T-cell (primary cell): ENCODE measurements at regions not wholly inside any gene's neighbourhood (a gene's known extent, or its start where the extent isn't known, plus 50 kb on each side); places are given as distances from the start of the nearest gene placed in this dataset.

Experiments used
- ATAC-seq, 4 experiments: fragments of 200-7000 bp in 3 of 4; fragments of 150-1000 bp in 1 of 4; cut with Tn5 transposase; replicated peaks in 1 of 4; 1 replicate in 3 of 4; 2 replicates in 1 of 4; pipeline ENCODE4 v1.10.0; 2021; ENCODE audit warnings: moderate library complexity in 3 of 4, mild to moderate bottlenecking in 2 of 4, moderate number of reproducible peaks in 1 of 4
- CTCF ChIA-PET, 2 donors: fragments of 300-600 bp; sonication (Branson Sonifier 250); formaldehyde crosslinking; loops; one replicate each; lab custom pipeline; 2022; ENCODE audit warnings: antibody characterized with exemption in 2 of 2; lab: Charles Lee
- POLR2A ChIA-PET, 2 donors: fragments of 300-600 bp; sonication (Branson Sonifier 250); formaldehyde crosslinking; loops; one replicate each; lab custom pipeline; 2022; ENCODE audit warnings: antibody characterized with exemption in 2 of 2; lab: Charles Lee
- DNase-seq, 35 experiments: peaks; one replicate each; pipeline versions ENCODE4 v3.0.0 to v3.0.0-alpha.2; 2013 to 2023
- H3K27ac ChIP-seq: one replicate; pipeline ENCODE4 v1.5.1; 2013; ENCODE audit warnings: low read length
- H3K27me3 ChIP-seq, 2 experiments: replicated peaks in 1 of 2; 1 replicate in 1 of 2; 2 replicates in 1 of 2; pipeline versions ENCODE4 v1.6.1 to v1.7.0; 2013; ENCODE audit warnings: low read length in 1 of 2, mixed read lengths in 1 of 2; ENCODE audit not compliant: control insufficient read depth in 2 of 2, insufficient read depth in 2 of 2; ENCODE audit errors: extremely low read depth in 1 of 2
- H3K36me3 ChIP-seq, 2 donors: 1 replicate in 1 of 2; 2 replicates in 1 of 2; pipeline versions ENCODE4 v1.6.1 to v1.7.0; 2013; ENCODE audit warnings: low read length in 1 of 2; ENCODE audit not compliant: control insufficient read depth in 2 of 2, insufficient read depth in 1 of 2; ENCODE audit errors: extremely low read depth in 1 of 2
- H3K4me1 ChIP-seq, 2 experiments: 1 replicate in 1 of 2; 2 replicates in 1 of 2; pipeline versions ENCODE4 v1.6.1 to v1.7.0; 2013; ENCODE audit warnings: low read length in 2 of 2, mixed read lengths in 1 of 2; ENCODE audit not compliant: insufficient read depth in 2 of 2, control insufficient read depth in 1 of 2; ENCODE audit errors: extremely low read depth in 1 of 2
- H3K4me3 ChIP-seq, 2 donors: 1 replicate in 1 of 2; 2 replicates in 1 of 2; pipeline versions ENCODE4 v1.5.1 to v1.7.0; 2013; ENCODE audit warnings: mild to moderate bottlenecking in 2 of 2, low read length in 1 of 2, moderate library complexity in 1 of 2; ENCODE audit not compliant: control insufficient read depth in 1 of 2; ENCODE audit errors: extremely low read depth in 1 of 2
- H3K9me3 ChIP-seq: 2 replicates; pipeline ENCODE4 v1.7.0; 2013
- H3K27ac Mint-ChIP-seq, 2 donors: one replicate each; pipeline ENCODE4 v1.8.0; 2020 to 2021; ENCODE audit warnings: mild to moderate bottlenecking in 2 of 2, mixed read lengths in 2 of 2
- H3K27me3 Mint-ChIP-seq, 2 donors: one replicate each; pipeline ENCODE4 v1.8.0; 2021 to 2022; ENCODE audit warnings: mixed read lengths in 2 of 2
- H3K36me3 Mint-ChIP-seq: one replicate; pipeline ENCODE4 v1.8.0; 2021; ENCODE audit warnings: mixed read lengths
- H3K4me1 Mint-ChIP-seq, 3 donors: one replicate each; pipeline ENCODE4 v1.8.0; 2020 to 2022; ENCODE audit warnings: mixed read lengths in 3 of 3, mild to moderate bottlenecking in 1 of 3
- H3K4me3 Mint-ChIP-seq, 3 donors: one replicate each; pipeline ENCODE4 v1.8.0; 2020 to 2022; ENCODE audit warnings: mild to moderate bottlenecking in 3 of 3, mixed read lengths in 3 of 3, moderate library complexity in 3 of 3
- H3K9me3 Mint-ChIP-seq, 3 donors: one replicate each; pipeline ENCODE4 v1.8.0; 2020 to 2022; ENCODE audit warnings: mixed read lengths in 3 of 3
- WGBS: methylation state at CpG from one replicate; pipeline ENCODE4 v1.1.5; 2013; ENCODE audit warnings: missing lambda C conversion rate; ENCODE audit not compliant: insufficient coverage; 5-methylcytosine and 5-hydroxymethylcytosine counted together

DNA sequence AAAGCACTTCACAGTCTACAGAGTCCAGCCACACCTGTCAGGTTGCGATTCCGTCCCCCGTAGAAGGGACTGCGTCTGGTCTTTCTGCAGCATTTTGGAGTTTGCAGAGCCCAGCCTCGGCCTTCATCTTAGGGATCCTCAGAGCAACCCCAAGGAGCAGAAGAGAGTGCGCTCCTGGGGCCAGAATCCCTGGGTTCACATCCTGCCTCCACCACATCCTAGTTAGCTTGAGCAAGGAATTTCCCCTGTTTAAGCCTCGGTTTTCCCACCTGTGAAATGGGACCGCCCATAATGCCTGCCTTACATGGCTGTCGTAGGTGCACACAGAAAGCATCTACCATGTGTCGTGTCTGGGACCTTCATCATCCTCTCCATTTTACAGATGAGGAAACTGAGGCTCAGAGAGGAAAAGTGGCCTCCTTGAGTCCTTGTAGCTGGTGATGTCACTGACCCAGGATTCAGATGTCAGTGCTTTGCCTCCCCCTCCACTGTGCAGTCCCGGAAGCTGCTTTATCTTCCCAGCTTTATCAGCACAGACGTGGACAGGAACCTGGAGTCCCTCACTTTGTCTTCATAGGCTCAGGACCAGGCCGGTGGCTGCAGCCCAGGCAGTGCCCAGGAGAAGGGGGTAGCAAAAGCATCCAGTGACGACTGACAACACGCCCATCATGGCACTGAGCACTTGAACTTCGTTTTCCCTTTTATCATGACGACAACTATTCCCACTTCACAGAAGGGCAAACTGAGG is 438.5 kb downstream of the MATN1 start:
- Mint-ChIP-seq H3K36me3 (no peaks in the 10 kb centered on the region), H3K9me3 (no peaks in the 10 kb centered on the region), H3K27me3 (peaks cover 3 to 11% of the 10 kb centered on the region in 2 donors), H3K27ac (no peak overlapping the region), H3K4me3 (no peak overlapping the region), H3K4me1 (peaks cover 6 to 23% (median 14%) of the 10 kb centered on the region in 3 donors)
- H3K4me3 ChIP-seq: no peak overlapping the region
- no peaks in the 10 kb centered on the region for H3K9me3 ChIP-seq
- DNase-seq (no peak), ATAC-seq (no peak)
- H3K36me3 ChIP-seq: no peaks in the 10 kb centered on the region
- POLR2A ChIA-PET: no interaction called here
- H3K4me1 ChIP-seq: peaks cover 0 to 10% of the 10 kb centered on the region in 2 experiments
- H3K27me3 ChIP-seq: peaks cover 0 to 18% of the 10 kb centered on the region in 2 experiments
- CTCF ChIA-PET: no interaction called here
- no peak overlapping the region for H3K27ac ChIP-seq
- WGBS: 90% methylated on average over 16 of the region's 17 CpGs

GRCh38 chr1:30284226-30284625 is 439.2 kb downstream of the MATN1 start:
- ChIA-PET CTCF (no interaction called here), POLR2A (no interaction called here)
- WGBS: 83% methylated on average over 2 of the region's 4 CpGs
- no peak for DNase-seq
- Mint-ChIP-seq H3K9me3 (no peaks in the 10 kb centered on the region), H3K4me3 (no peak overlapping the region), H3K27me3 (peaks cover 3 to 12% of the 10 kb centered on the region in 2 donors), H3K4me1 (peaks cover 6 to 23% (median 14%) of the 10 kb centered on the region in 3 donors), H3K27ac (no peak overlapping the region), H3K36me3 (no peaks in the 10 kb centered on the region)
- H3K27ac ChIP-seq: no peak overlapping the region
- H3K36me3 ChIP-seq: no peaks in the 10 kb centered on the region
- H3K27me3 ChIP-seq: peaks cover 0 to 18% of the 10 kb centered on the region in 2 experiments
- no peak overlapping the region for H3K4me3 ChIP-seq
- H3K4me1 ChIP-seq: peaks cover 0 to 10% of the 10 kb centered on the region in 2 experiments
- no peak for ATAC-seq
- H3K9me3 ChIP-seq: no peaks in the 10 kb centered on the region

DNA sequence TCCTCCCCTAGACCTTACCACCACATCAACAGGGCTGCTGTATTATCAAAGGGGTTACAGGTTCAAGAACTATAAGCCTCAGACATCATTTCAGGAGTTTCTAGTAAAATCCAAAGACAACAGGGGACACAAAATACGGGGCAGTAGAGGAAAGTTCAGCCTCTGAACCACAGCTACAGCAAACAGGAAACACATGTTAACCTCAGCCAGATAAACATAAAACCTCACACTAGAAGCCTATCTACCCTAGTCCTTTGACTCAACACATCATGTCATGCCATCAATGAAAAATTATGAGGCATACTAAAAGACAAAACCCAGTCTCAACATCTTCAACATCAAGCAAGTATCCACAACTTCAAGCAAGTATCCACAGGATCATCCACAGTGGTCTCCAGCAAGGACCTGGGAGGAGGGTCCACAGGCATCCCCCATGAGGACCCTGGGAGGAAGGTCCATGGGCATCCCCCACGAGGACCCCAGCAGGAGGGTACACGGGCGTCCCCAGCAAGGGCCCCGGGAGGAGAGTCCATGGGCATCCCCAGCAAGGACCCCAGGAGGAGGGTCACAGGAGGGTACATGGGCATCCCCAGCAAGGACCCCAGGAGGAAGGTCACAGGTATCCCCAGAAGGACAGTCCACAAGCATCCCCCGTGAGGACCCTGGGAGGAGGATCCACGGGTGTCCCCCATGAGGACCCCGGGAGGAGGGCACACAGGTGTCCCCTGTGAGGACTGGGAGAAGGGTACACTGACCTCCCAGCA is 440.0 kb downstream of the MATN1 start:
- no peaks in the 10 kb centered on the region for H3K36me3 Mint-ChIP-seq
- H3K27me3 ChIP-seq: peaks cover 0 to 20% of the 10 kb centered on the region in 2 experiments
- H3K4me3 ChIP-seq: no peak overlapping the region
- POLR2A ChIA-PET: no interaction called here
- ATAC-seq: peak in 2 of 4 experiments; percentile 15 to 62
- 60% methylated on average over 4 of the region's 8 CpGs for WGBS
- H3K27me3 Mint-ChIP-seq: peaks cover 3 to 12% of the 10 kb centered on the region in 2 donors
- DNase-seq: peak in 1 of 35 experiments; percentile 5
- H3K36me3 ChIP-seq: no peaks in the 10 kb centered on the region
- peaks cover 6 to 23% (median 14%) of the 10 kb centered on the region in 3 donors for H3K4me1 Mint-ChIP-seq
- no peak overlapping the region for H3K27ac ChIP-seq
- H3K4me1 ChIP-seq: peaks cover 0 to 10% of the 10 kb centered on the region in 2 experiments
- peak overlapping the region in 1 of 2 donors; percentile 7 for H3K27ac Mint-ChIP-seq
- H3K4me3 Mint-ChIP-seq: no peak overlapping the region
- CTCF ChIA-PET: no interaction called here
- H3K9me3 ChIP-seq: no peaks in the 10 kb centered on the region
- H3K9me3 Mint-ChIP-seq: no peaks in the 10 kb centered on the region

DNA sequence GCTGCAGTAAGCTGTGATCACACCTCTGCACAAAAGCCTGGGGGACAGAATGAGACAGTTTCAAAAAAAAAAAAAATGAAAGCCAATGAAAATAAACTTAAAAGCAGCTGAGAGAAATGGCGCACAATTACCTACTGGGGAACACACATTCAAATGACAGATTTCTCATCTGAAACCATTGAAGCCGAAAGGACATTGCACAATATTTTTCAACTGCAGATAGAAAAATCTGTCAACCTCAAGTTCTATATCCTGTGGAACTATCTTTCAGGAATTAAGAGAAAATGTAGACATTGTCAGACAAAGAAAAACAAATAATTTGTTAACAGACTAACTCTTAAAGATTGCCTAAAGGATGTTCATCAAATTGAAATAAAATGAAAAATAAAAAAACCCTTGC is 442.8 kb downstream of the MATN1 start:
- DNase-seq (no peak), ATAC-seq (no peak)
- Histone ChIP-seq H3K4me3 (no peak overlapping the region), H3K4me1 (peaks cover 0 to 10% of the 10 kb centered on the region in 2 experiments), H3K27me3 (peaks cover 0 to 7% of the 10 kb centered on the region in 2 experiments), H3K36me3 (no peaks in the 10 kb centered on the region), H3K27ac (no peak overlapping the region), H3K9me3 (no peaks in the 10 kb centered on the region)
- whole genome bisulfite sequencing: no CpG with 5 or more reads among the region's 2 CpGs
- Mint-ChIP-seq H3K27me3 (peaks cover 10 to 12% of the 10 kb centered on the region in 2 donors), H3K36me3 (no peaks in the 10 kb centered on the region), H3K9me3 (no peaks in the 10 kb centered on the region), H3K4me3 (no peak overlapping the region), H3K27ac (no peak overlapping the region), H3K4me1 (peaks cover 6 to 23% (median 14%) of the 10 kb centered on the region in 3 donors)
- ChIA-PET CTCF (no interaction called here), POLR2A (no interaction called here)

GRCh38 chr1:30277911-30278310 is 445.5 kb downstream of the MATN1 start:
- no peak for ATAC-seq
- H3K4me1 Mint-ChIP-seq: peaks cover 1 to 12% (median 6%) of the 10 kb centered on the region in 3 donors
- Histone ChIP-seq H3K27me3 (peaks cover 0 to 25% of the 10 kb centered on the region in 2 experiments), H3K4me3 (no peak overlapping the region), H3K36me3 (no peaks in the 10 kb centered on the region), H3K9me3 (no peaks in the 10 kb centered on the region), H3K27ac (no peak overlapping the region), H3K4me1 (peaks cover 0 to 5% of the 10 kb centered on the region in 2 experiments)
- H3K9me3 Mint-ChIP-seq: no peaks in the 10 kb centered on the region
- ChIA-PET POLR2A (no interaction called here), CTCF (no interaction called here)
- H3K27ac Mint-ChIP-seq: no peak overlapping the region
- 88% methylated on average over 6 of the region's 6 CpGs for WGBS
- DNase-seq: no peak
- no peak overlapping the region for H3K4me3 Mint-ChIP-seq
- H3K27me3 Mint-ChIP-seq: peaks cover 13 to 16% of the 10 kb centered on the region in 2 donors
- H3K36me3 Mint-ChIP-seq: no peaks in the 10 kb centered on the region

- no peaks in the 10 kb centered on the region for H3K4me1 ChIP-seq
- DNase-seq (no peak), ATAC-seq (no peak)
- H3K4me3 ChIP-seq: no peak overlapping the region
- Mint-ChIP-seq H3K36me3 (no peaks in the 10 kb centered on the region), H3K27ac (no peak overlapping the region), H3K9me3 (no peaks in the 10 kb centered on the region), H3K27me3 (peaks cover 13 to 16% of the 10 kb centered on the region in 2 donors), H3K4me3 (no peak overlapping the region), H3K4me1 (peaks cover 0 to 7% (median 2%) of the 10 kb centered on the region in 3 donors)
- WGBS: no CpG with 5 or more reads among the region's 1 CpG
- H3K9me3 ChIP-seq: no peaks in the 10 kb centered on the region
- H3K27ac ChIP-seq: no peak overlapping the region
- no peaks in the 10 kb centered on the region for H3K36me3 ChIP-seq
- CTCF ChIA-PET: no interaction called here
- POLR2A ChIA-PET: no interaction called here
- H3K27me3 ChIP-seq: peaks cover 0 to 28% of the 10 kb centered on the region in 2 experiments
Measured at GRCh38 chr1:30277415-30277814, 446.0 kb downstream of the MATN1 start.
